ENCODE measurements at regions not wholly inside any gene's neighbourhood (a gene's known extent, or its start where the extent isn't known, plus 50 kb on each side); places are given as distances from the start of the nearest gene placed in this dataset.

DNA sequence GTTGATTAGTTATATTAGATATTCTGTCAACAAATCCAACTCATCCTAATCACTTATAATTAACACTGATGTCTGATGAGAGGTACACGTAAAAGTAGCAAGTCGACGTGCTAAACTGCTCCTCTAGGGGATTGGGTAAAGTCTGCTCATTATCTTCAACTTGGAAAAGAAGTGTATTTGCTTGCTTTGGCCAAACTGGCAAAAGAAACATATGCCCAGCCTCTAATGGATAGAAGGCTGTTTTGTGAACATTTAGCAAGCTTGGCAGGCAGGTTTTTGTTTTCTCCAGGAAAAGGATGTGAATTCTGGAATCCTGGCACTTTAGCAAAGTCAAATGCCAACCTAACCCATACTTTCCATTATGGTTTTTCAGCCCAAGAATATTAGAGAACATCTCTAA, 264.8 kb downstream of the TBL1XR1 start:
- no peak for DNase-seq (ENCODE audit: low spot score)

DNA sequence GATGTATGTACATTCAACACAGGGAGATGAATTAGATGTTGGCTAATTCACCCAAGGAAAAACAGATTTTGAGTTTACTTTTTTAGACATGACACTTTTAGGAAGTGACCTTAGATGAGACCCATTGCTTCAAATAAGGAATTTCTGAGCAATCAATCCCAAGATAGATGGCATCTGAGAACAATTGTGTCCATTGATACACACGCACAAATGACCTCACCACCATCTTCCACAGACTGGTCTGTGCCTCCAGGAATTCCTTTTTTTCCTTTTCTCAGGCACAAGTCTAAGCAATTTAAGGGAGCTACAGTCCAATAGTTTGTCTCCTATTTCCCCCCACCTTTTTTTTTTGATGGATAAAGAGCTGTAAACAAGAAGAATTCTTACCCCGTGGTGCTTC, 265.3 kb downstream of the TBL1XR1 start:
- DNase-seq (ENCODE audit: low spot score) = no peak

DNA sequence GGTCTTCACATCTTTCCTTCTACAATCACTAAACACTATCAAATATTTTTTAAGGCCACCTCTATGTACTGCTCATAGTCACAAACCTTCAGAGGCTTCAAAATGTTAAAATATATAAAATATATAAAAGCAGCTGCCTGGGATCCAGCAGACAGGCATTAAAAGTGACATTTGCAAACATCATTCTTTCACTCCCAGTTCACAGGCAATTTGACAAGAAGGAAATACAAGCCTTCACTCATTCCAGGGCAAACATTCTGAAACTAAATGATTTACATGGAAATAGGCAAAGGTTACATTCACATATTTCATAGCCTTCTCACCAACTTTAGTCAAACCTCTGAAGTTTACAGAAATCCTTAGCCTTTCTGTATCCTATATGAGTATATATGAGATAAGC, 266.3 kb downstream of the TBL1XR1 start:
- no peak for DNase-seq (ENCODE audit: low spot score)

DNA sequence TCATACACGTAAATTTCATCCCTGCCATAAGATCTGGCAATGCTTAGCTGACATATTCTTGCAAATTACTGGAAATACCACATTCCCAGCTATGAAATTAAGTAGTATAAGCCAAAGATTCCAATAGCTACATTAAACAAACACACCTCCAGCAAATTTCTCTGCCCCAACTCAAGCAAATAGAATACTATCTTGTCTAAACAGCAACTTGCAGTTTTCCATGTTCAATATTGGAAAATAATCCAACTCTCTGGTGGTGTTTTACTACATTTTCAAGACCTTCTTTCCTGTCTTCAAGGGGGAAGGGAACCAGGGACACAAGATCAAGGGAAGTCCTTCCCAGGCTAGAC, 268.7 kb downstream of the TBL1XR1 start:
- DNase-seq (ENCODE audit: low spot score) = no peak

DNA sequence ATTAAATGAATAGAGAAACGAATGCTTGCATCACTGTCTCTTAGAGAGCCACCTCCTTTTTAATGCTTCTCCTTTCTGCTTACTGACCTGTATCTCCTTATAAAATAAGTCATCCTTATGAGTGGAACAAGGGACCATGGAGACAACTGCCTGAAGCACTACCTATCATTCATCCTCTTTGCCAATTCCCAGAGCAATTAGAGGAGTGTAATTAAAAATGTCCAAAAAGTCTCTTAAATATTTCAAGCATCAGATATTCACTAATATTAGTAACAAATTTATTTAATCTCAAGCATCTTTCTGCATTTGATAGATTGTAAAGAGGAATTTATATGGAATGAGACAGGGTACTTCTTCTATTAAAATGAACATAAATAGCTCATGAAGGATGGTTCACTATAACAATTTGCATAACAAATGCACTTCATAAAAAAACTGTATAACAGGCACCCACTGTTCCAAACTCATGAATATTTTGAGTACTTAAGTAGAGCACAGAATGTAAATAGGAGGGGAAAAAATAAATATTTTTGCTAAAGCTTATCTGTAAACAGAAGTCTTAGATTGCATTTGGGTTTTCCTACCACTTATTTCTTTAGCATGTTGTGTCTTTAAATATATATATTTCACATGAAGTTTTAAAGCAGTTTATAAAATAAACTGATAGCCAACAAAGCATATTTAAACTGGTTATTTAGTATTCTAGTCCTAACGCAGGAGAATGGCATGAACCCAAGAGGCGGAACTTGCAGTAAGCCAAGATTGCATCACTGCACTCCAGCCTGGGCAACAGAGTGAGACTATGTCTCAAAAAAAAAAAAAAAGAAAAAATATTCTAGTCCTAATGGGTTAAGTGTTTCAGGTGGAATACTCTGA, 269.3 kb downstream of the TBL1XR1 start:
- DNase-seq (ENCODE audit: low spot score) = peak; percentile 29

DNA sequence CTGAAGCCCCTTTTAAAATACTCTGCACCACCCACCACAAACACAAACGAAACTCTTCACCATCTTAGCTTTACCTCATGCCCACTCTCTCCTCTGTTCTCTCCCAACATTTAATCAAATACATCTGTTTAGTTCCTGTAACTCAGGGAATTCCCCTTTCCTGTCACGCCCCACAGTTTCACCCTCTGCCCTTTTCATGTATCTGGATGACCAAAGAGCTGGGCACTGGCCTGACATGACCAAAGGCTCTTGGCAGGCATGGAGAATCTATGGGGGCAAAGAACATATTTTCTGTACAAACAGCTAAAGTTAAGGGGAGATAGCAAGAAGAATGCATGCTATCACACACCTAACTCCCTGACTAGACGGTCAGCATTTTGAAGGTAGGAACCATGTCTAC, 270.0 kb downstream of the TBL1XR1 start:
- DNase-seq (ENCODE audit: low spot score) = no peak

DNA sequence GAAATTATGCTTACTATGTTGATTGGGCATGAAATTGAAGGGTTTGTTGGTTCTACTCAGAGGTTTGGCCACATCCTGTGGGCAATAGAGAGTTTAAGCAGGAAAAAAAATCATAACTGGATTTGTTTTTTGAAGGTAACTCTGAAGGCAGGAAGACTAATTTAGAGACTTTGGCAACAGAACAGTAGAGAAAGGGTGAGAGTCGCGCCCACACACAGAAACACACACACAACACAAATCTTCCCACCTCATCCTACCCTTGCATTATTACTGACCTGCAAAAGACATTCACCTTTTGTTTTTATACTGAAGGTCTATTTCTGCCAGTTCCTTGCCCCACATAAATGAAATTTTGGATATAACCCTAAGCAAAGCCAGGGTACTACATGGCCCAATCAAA, 270.6 kb downstream of the TBL1XR1 start:
- DNase-seq (ENCODE audit: low spot score) = no peak

DNA sequence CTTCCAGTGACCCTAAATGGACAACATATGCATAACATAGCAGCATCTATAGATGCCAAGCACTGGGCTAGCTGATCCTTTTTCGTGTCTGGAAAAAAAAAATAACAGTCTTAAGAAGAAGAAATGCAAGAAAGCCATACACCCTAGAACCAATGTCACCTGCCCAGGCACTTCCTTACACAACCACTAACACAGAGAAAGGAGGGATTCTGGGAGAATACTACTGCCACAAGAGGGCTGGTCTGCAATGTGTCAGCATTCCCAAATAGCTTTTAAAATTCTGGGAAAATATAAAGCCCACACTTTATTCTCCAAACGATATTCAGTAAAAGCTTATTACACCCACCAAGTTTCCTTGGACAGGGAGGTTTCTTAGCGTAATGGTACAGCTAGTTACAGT, 271.2 kb downstream of the TBL1XR1 start:
- no peak for DNase-seq (ENCODE audit: low spot score)

DNA sequence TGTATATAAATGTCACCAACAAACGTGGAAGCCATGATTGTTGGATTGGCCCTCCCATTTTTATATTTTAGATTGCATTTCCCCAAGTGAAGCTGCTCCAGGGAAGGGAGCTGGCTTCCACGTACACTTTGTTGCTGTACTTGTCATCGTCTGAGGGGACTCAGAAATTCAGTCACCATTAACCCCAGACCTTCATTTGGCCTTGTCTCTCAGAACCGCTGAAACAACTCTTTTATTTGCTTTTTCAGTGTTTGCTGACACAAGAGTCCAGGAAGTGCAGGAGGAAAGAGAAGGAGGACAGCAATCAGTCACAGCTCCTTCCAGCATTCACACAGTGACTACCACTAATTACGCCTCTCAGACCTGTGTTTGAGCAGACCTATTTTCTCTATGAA, 276.5 kb downstream of the TBL1XR1 start:
- DNase-seq (ENCODE audit: low spot score) = no peak

DNA sequence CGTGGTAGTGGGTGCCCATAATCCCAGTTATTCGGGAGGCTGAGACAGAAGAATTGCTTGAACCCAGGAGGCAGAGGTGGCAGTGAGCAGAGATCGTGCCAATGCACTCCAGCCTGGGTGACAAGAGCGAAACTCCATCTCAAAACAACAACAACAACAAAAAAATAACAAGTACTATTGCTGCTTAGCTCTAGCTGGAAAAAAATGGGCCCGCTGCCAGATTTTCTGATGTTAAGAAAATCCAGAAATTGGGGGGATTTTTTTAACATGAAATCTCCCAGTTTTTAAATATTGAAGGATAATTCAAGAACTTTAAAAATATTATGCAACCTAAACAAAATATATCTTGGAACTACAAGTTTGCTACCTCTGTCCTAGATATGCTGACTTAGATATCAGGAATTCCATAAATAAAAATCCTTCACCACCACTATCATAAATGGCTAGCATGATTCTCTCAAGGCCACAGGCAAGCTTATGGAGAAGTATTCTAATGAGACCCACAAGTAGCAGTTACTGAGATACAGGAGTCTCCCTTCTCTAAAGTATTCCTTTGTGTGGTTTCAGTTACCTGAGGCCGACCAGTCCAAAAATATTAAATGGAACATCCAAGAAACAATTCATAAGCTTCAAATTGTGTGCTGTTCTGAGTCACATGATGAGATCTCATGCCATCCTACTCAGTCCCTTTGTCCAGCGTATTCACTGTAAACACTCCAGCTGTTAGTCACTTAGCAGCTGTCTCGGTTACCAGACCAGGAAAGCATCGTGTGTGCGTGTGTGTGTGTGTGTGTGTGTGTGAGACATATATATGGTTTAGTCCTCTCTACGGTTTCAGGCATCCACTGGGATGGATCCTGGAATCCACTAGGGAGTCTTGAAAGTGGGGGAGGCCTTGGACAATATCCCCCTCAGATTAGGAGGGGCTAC, 277.2 kb downstream of the TBL1XR1 start:
- DNase-seq (ENCODE audit: low spot score) = no peak

DNA sequence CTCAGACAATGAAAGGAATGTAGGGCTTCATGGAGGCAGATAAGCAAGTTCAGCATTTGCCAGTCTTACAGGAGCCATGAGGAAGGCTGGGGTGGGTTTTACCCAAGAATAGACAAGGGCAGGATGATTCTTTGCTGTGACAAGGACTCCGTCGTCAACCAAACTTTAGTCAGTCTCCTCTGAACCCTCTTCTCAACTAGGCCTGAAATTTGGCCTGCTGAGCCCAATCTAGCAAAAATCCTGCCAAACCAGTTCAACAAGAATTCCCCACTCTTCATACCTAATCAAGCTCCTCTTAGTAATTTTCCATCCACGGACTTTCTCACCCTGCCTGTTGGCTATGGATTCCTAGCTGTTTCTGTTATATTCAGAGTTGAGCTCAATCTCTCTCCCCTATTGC, 280.5 kb downstream of the TBL1XR1 start:
- DNase-seq (ENCODE audit: low spot score) = no peak

DNA sequence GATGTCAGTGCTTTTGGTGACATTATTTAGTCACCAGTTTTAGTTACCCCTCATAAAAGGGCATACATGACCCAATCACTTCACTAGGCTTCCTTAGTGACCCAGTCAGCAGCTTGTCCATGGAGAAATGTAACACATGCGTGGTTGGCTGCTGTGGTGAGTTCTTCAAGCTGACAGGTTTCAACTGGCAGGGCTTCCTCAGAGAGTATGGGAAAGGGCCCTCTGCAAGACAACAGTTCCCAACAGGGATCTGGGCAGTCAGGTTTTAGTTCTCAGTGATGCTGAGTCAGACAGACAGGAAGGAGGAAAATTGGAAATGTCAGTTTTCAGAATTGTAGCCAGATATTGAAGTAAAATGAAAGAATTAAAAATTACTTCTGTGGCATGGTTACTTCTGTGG, 282.5 kb downstream of the TBL1XR1 start:
- no peak for DNase-seq (ENCODE audit: low spot score)

DNA sequence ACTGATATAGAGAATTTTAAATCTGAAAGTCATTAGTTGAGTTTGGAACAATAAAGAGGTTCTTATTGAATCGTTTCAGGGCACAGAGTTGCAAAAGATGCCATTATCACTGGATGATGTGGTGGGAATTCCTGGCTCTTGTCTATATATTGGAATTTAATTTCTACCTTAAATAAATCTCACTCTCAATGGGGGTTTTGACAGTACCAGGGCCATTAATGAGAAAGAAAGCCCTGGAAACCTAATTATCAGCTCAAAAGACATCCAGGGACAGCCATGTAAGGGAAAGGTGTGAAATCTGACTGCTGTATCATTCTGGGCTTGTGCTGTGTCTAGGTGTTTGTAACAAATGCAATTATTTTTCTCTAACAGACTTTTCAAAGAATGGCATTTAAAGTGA, 285.7 kb downstream of the TBL1XR1 start:
- no peak for DNase-seq (ENCODE audit: low spot score)

DNA sequence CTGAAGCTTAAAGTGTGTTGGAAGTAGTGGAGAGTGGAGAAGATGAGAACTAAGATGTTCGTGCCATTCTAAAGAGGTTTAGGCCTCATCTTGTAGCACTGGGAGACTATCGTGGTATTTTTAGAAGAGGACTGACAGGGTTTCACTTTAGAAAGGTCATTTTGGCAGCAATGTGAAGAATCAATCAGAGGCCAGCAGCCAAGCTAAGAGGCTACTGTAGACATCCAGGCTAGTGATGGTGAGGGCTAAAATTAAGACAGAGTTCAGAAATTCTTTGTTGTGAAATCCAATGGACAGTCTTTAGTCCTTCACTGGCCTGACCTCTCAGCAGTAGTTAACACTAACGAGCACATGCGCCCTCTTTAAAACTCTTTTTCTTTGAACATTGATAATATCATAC, 288.2 kb downstream of the TBL1XR1 start:
- DNase-seq (ENCODE audit: low spot score) = no peak

DNA sequence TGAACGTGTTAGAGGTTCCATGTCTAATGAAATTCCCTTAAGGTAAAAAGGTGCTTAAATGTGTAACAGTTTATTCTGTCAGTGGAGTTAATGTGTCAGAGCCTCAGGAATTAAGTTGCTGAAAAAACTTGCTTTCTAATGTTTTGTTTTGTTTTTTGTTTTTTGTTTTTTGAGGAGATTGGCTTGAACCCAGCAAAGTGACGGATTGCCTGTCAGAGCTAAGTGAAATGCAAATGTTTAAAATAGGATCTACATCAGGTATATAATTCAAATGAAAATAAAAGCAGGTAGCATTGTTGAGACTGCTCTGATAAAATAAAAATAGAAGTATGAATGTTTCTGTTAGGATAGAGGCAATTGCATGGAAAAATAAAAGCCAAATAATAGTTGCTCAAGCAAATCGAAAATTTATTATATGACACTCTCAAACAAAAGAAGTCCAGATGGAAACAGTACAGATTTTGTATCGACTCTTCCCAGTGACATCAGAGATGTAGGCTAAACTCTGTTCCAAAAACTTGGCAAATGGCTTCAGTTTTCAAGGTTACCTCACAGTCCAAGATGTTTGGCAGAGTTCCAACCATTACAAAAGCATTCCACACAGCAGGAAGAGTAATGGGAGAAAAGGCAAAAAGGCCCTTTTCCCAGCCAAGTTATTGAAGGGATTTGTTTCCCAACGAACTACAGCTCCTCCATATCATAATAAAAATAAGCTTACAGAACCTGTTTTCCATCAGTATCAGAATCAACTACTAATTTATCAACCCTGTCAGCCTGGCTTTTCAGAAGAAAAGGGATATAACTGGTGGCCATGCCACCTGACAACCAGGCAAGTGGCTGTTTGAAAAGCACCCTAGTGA, 291.0 kb downstream of the TBL1XR1 start:
- DNase-seq (ENCODE audit: low spot score) = no peak

DNA sequence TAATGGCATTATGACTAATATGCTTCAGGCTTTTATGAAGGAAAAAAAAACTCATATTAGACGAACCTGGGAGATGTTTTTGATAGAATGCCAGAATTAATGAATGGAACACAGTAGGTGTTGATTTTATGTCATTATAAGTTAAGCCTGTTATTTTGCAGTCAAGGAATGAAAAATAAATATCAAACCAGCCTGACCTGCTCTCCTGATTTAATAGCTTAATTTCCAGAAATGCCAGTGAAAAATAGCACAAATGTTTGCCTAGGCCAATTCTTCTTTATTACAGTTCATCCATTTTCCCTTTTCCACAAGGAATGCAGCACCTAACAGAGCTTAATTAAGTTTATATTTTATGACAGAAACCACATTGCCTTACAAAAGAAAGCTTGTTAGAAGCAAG, 292.0 kb downstream of the TBL1XR1 start:
- no peak for DNase-seq (ENCODE audit: low spot score)

DNA sequence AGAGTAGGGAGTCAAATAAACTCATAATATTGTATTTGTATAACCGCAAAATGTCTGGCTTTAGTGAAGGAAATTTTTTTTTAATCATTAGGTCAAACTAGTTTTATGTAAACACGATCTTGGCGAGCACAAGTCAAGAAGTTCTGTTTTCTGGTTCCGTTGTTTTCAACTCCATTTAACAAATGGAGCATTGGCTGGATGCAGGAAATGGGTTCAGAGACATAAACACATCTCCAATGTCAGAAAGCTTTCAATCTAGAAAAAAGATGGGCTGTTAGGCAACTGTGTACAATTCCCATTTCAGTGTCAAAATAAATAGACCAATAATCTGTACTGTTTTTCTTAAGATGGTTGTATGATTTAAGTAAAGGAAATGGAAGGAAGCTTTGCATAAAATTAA, 292.8 kb downstream of the TBL1XR1 start:
- DNase-seq (ENCODE audit: low spot score) = no peak

DNA sequence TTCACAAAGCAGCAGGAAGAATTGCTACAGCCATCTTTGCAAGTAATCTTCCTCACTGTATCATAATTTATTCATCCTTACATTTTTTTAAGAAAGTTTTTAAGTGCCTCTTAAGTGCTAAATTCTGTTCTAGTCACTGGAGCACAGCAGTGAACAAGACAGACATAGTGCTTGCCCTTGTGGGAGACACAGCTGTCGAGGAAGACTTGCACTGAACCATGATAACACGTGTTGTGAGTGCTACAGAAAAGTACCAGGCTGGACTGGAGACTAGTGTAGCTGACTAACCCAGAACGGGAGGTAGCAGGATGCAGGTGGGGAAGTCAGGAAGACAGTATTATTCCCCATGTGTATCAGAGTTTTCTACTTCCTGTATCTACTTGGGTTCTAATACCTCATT, 300.6 kb downstream of the TBL1XR1 start:
- DNase-seq (ENCODE audit: low spot score) = no peak

DNA sequence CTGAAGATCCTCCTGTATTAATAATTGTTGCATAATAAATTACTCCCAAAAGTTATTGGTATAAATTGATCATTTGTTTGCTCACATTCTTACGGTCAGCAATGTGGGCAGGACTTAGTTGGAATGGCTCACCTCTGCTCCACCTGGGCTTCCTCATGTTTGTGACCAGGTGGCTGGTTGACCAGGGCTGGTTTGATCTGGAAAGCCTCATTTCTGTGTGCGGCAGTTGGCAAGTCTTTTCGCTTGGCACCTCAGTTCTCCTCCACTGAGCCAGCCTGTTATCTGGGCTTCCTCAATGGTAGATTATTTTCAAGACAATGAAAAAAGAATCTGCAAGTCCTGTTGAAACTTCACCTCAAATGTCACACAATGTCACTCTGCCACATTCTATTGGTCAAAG, 301.1 kb downstream of the TBL1XR1 start:
- DNase-seq (ENCODE audit: low spot score) = no peak

DNA sequence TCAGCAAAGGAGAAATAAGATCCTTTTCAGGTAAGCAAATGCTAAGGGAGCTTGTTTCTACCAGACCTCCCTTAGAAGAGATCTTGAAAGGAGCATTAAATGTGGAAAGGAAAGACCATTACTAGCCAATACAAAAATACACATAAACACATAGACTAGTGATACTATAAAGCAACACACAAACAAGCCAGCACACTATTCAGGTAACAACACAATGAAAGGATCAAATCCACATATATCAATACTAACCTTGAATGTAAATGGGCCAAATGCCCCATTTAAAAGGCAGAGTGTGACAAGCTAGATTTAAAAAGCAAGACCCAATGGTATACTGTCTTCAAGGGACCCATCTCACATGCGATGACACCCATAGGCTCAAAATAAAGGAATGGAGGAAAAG, 317.6 kb downstream of the TBL1XR1 start:
- DNase-seq (ENCODE audit: low spot score) = no peak

DNA sequence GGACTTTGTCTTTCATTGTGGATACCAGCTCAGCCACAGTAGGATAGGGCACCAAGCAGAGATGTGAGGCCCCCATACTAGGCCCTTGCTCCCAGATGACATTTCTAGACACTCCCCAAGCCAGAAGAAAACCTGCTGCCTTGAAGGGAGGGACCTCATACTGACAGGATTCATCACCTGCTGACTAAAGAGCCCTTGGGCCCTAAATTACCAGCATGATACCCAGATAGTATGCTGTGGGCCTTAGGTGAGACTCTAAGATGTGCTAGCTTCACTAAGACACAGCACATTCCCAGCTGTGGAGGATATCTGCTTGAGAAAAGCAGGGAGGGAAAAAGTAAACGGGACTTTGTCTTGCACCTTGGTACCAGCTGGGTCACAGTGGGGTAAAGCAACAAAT, 324.0 kb downstream of the TBL1XR1 start:
- no peak for DNase-seq (ENCODE audit: low spot score)

DNA sequence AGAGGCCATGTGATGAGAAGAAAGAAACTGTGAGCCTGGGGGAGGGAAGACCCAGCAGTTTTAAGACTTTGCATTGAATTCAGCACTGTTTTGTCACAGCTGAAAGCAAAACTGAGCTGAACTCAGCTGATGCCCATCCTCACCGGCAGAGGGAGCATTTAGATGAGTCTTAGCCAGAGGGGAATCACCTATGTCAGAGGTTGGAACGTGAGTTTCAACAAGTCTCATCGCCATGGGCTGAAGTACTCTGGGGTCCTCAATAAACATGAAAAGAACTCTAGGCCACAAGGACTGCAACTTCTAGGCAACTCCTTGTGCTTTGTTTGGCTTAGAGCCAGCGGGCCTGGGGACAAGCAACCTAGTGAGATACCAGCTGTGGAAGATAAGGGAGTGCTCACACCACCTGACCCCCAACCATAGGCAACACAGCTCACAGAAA, 324.5 kb downstream of the TBL1XR1 start:
- peak; percentile 10 for DNase-seq (ENCODE audit: low spot score)
